T-helper 2 cell treated with Interferon-gamma antibody and Interleukin-4, amounts not matched to agents 5 μg/mL and 100 μg/mL, for 36 hours (primary cell): ENCODE measurements at regions not wholly inside any gene's neighbourhood (a gene's known extent, or its start where the extent isn't known, plus 50 kb on each side); places are given as distances from the start of the nearest gene placed in this dataset.
"Not testable (repeated sequence)": the region's sequence is repeated elsewhere in the genome, so short reads cannot be mapped to it uniquely, and the experiment has no call there.

Experiments
- DNase-seq: peaks from one replicate; pipeline ENCODE4 v3.0.0; 2021; ENCODE audit warnings: low spot score
- H3K27ac Mint-ChIP-seq: one replicate; pipeline ENCODE4 v1.8.0; 2021; ENCODE audit warnings: mild to moderate bottlenecking, mixed read lengths
- H3K27me3 Mint-ChIP-seq: one replicate; pipeline ENCODE4 v1.8.0; 2021; ENCODE audit warnings: low read depth, mixed read lengths
- H3K36me3 Mint-ChIP-seq: one replicate; pipeline ENCODE4 v1.8.0; 2021; ENCODE audit warnings: low read depth, mixed read lengths
- H3K4me1 Mint-ChIP-seq: one replicate; pipeline ENCODE4 v1.8.0; 2021; ENCODE audit warnings: low read depth, mixed read lengths
- H3K4me3 Mint-ChIP-seq: one replicate; pipeline ENCODE4 v1.8.0; 2022; ENCODE audit warnings: mild to moderate bottlenecking, moderate library complexity, mixed read lengths
- H3K9me3 Mint-ChIP-seq: one replicate; pipeline ENCODE4 v1.8.0; 2021; ENCODE audit warnings: mixed read lengths

GRCh38 chr18:73023975-73024374 is 156.2 kb upstream of the NETO1 start:
- no peaks in the 10 kb centered on the region for H3K36me3 Mint-ChIP-seq
- H3K4me1 Mint-ChIP-seq, result no peaks in the 10 kb centered on the region
- H3K4me3 Mint-ChIP-seq, result no peak overlapping the region
- DNase-seq, result no peak
- H3K9me3 Mint-ChIP-seq, result peaks cover 33% of the 10 kb centered on the region
- no peaks in the 10 kb centered on the region for H3K27me3 Mint-ChIP-seq
- no peak overlapping the region for H3K27ac Mint-ChIP-seq

GRCh38 chr18:73009691-73010090 is 141.9 kb upstream of the NETO1 start:
- H3K4me3 Mint-ChIP-seq, result no peak overlapping the region
- no peaks in the 10 kb centered on the region for H3K4me1 Mint-ChIP-seq
- H3K27ac Mint-ChIP-seq, result no peak overlapping the region
- no peaks in the 10 kb centered on the region for H3K9me3 Mint-ChIP-seq
- H3K27me3 Mint-ChIP-seq, result no peaks in the 10 kb centered on the region
- H3K36me3 Mint-ChIP-seq, result no peaks in the 10 kb centered on the region
- no peak for DNase-seq

GRCh38 chr18:73007915-73008308 is 140.1 kb upstream of the NETO1 start:
- H3K27me3 Mint-ChIP-seq, result no peaks in the 10 kb centered on the region
- no peaks in the 10 kb centered on the region for H3K9me3 Mint-ChIP-seq
- no peak for DNase-seq
- H3K36me3 Mint-ChIP-seq, result no peaks in the 10 kb centered on the region
- H3K27ac Mint-ChIP-seq, result no peak overlapping the region
- no peak overlapping the region for H3K4me3 Mint-ChIP-seq
- no peaks in the 10 kb centered on the region for H3K4me1 Mint-ChIP-seq

GRCh38 chr18:73007195-73007914 is 139.6 kb upstream of the NETO1 start:
- no peaks in the 10 kb centered on the region for H3K27me3 Mint-ChIP-seq
- H3K4me3 Mint-ChIP-seq, result no peak overlapping the region
- H3K9me3 Mint-ChIP-seq, result no peaks in the 10 kb centered on the region
- H3K27ac Mint-ChIP-seq, result no peak overlapping the region
- no peak for DNase-seq
- no peaks in the 10 kb centered on the region for H3K36me3 Mint-ChIP-seq
- no peaks in the 10 kb centered on the region for H3K4me1 Mint-ChIP-seq

GRCh38 chr18:73006331-73006730 is 138.5 kb upstream of the NETO1 start:
- Mint-ChIP-seq H3K27ac (no peak overlapping the region), H3K4me1 (no peaks in the 10 kb centered on the region), H3K36me3 (no peaks in the 10 kb centered on the region), H3K9me3 (no peaks in the 10 kb centered on the region), H3K4me3 (no peak overlapping the region), H3K27me3 (no peaks in the 10 kb centered on the region)
- no peak for DNase-seq

- H3K4me3 Mint-ChIP-seq, result no peak overlapping the region
- no peaks in the 10 kb centered on the region for H3K27me3 Mint-ChIP-seq
- DNase-seq, result no peak
- no peak overlapping the region for H3K27ac Mint-ChIP-seq
- no peaks in the 10 kb centered on the region for H3K9me3 Mint-ChIP-seq
- H3K36me3 Mint-ChIP-seq, result no peaks in the 10 kb centered on the region
- no peaks in the 10 kb centered on the region for H3K4me1 Mint-ChIP-seq
Measured at GRCh38 chr18:73004260-73004659, 136.5 kb upstream of the NETO1 start.

GRCh38 chr18:72999971-73000607 is 132.3 kb upstream of the NETO1 start:
- Mint-ChIP-seq H3K27me3 (no peaks in the 10 kb centered on the region), H3K4me1 (no peaks in the 10 kb centered on the region), H3K27ac (no peak overlapping the region), H3K36me3 (no peaks in the 10 kb centered on the region), H3K4me3 (no peak overlapping the region), H3K9me3 (no peaks in the 10 kb centered on the region)
- DNase-seq, result no peak

GRCh38 chr18:72995558-72995957 is 127.8 kb upstream of the NETO1 start:
- Mint-ChIP-seq H3K9me3 (peaks cover 5% of the 10 kb centered on the region), H3K36me3 (no peaks in the 10 kb centered on the region), H3K27me3 (no peaks in the 10 kb centered on the region), H3K27ac (no peak overlapping the region), H3K4me1 (no peaks in the 10 kb centered on the region), H3K4me3 (no peak overlapping the region)
- no peak for DNase-seq

- Mint-ChIP-seq H3K27me3 (no peaks in the 10 kb centered on the region), H3K9me3 (peaks cover 5% of the 10 kb centered on the region), H3K27ac (no peak overlapping the region)
Measured at GRCh38 chr18:72993250-72993649, 125.5 kb upstream of the NETO1 start.

GRCh38 chr18:72991379-72991778 is 123.6 kb upstream of the NETO1 start:
- H3K9me3 Mint-ChIP-seq, result peaks cover 8% of the 10 kb centered on the region

More at GRCh38 chr18:72993250-72993649, 125.5 kb upstream of the NETO1 start:
- DNase-seq, result no peak
- Mint-ChIP-seq H3K4me3 (no peak overlapping the region), H3K36me3 (no peaks in the 10 kb centered on the region), H3K4me1 (no peaks in the 10 kb centered on the region)

GRCh38 chr18:72987570-72987969 is 119.8 kb upstream of the NETO1 start:
- not testable (repeated sequence) for H3K27me3 Mint-ChIP-seq

More at GRCh38 chr18:72991379-72991778, 123.6 kb upstream of the NETO1 start:
- DNase-seq, result no peak
- Mint-ChIP-seq H3K27ac (no peak overlapping the region), H3K4me3 (no peak overlapping the region), H3K36me3 (no peaks in the 10 kb centered on the region), H3K27me3 (no peaks in the 10 kb centered on the region), H3K4me1 (no peaks in the 10 kb centered on the region)

GRCh38 chr18:72986103-72986502 is 118.3 kb upstream of the NETO1 start:
- Mint-ChIP-seq H3K4me1 (no peaks in the 10 kb centered on the region), H3K4me3 (no peak overlapping the region), H3K36me3 (no peaks in the 10 kb centered on the region), H3K27ac (no peak overlapping the region), H3K27me3 (no peaks in the 10 kb centered on the region), H3K9me3 (peaks cover 11% of the 10 kb centered on the region)
- DNase-seq, result no peak

More at GRCh38 chr18:72987570-72987969, 119.8 kb upstream of the NETO1 start:
- DNase-seq, H3K4me3 Mint-ChIP-seq, H3K27ac Mint-ChIP-seq, H3K36me3 Mint-ChIP-seq, H3K4me1 Mint-ChIP-seq: not testable (repeated sequence)
- H3K9me3 Mint-ChIP-seq, result peaks cover 13% of the 10 kb centered on the region

- DNase-seq, result no peak
- Mint-ChIP-seq H3K9me3 (peaks cover 11% of the 10 kb centered on the region), H3K36me3 (no peaks in the 10 kb centered on the region), H3K4me3 (no peak overlapping the region), H3K4me1 (no peaks in the 10 kb centered on the region), H3K27ac (no peak overlapping the region), H3K27me3 (no peaks in the 10 kb centered on the region)
Measured at GRCh38 chr18:72985686-72986085, 117.9 kb upstream of the NETO1 start.

GRCh38 chr18:72984290-72984689 is 116.5 kb upstream of the NETO1 start:
- H3K27ac Mint-ChIP-seq, result no peak overlapping the region
- peaks cover 11% of the 10 kb centered on the region for H3K9me3 Mint-ChIP-seq
- no peaks in the 10 kb centered on the region for H3K36me3 Mint-ChIP-seq
- H3K4me3 Mint-ChIP-seq, result no peak overlapping the region
- H3K4me1 Mint-ChIP-seq, result no peaks in the 10 kb centered on the region
- DNase-seq, result no peak
- H3K27me3 Mint-ChIP-seq, result no peaks in the 10 kb centered on the region

GRCh38 chr18:72973841-72974240 is 106.1 kb upstream of the NETO1 start:
- H3K27me3 Mint-ChIP-seq, result no peaks in the 10 kb centered on the region
- no peak overlapping the region for H3K27ac Mint-ChIP-seq
- no peak overlapping the region for H3K4me3 Mint-ChIP-seq
- peaks cover 20% of the 10 kb centered on the region for H3K9me3 Mint-ChIP-seq
- no peaks in the 10 kb centered on the region for H3K4me1 Mint-ChIP-seq
- no peak for DNase-seq
- H3K36me3 Mint-ChIP-seq, result no peaks in the 10 kb centered on the region
